A549 (cell line): ENCODE measurements at regions not wholly inside any gene's neighbourhood (a gene's known extent, or its start where the extent isn't known, plus 50 kb on each side); places are given as distances from the start of the nearest gene placed in this dataset.

ENCODE experiments used
- CTCF ChIP-seq: fragments of >200 bp; sonication (Bioruptor Twin); formaldehyde crosslinking; IDR thresholded peaks from 3 replicates; pipeline ENCODE4 v1.5.1; 2016
- E2F6 ChIP-seq: IDR thresholded peaks from 2 replicates; pipeline ENCODE4 v1.6.1; 2012; ENCODE audit warnings: low read depth, borderline replicate concordance
- EP300 ChIP-seq, 2 experiments: fragments of >200 bp; sonication (Bioruptor Twin); formaldehyde crosslinking; IDR thresholded peaks; 2 replicates in 1 of 2; 3 replicates in 1 of 2; pipeline ENCODE4 v1.6.1; 2016 to 2017
- MAX ChIP-seq: IDR thresholded peaks from 2 replicates; pipeline ENCODE4 v1.6.1; 2012
- MAZ ChIP-seq: fragments of 150-350 bp; IDR thresholded peaks from 2 replicates; pipeline ENCODE4 v1.6.1; 2014; ENCODE audit warnings: antibody characterized with exemption, low read depth, low read length, borderline replicate concordance
- ZFP36 ChIP-seq: fragments of 450-650 bp; IDR thresholded peaks from 2 replicates; pipeline ENCODE4 v1.6.1; 2014; ENCODE audit warnings: borderline replicate concordance; ENCODE audit not compliant: partially characterized antibody

GRCh38 chr7:112573302-112574039 is 92.7 kb downstream of the LSMEM1 start:
- TF ChIP-seq CTCF (no peak), MAZ (no peak), EP300 (IDR thresholded peaks at IDR 0.05) (no peak), MAX (no peak), ZFP36 (no peak), E2F6 (no peak)
